Heart left ventricle (tissue), 16 donors: ENCODE measurements at regions not wholly inside any gene's neighbourhood (a gene's known extent, or its start where the extent isn't known, plus 50 kb on each side); places are given as distances from the start of the nearest gene placed in this dataset.

Source experiments
- ATAC-seq, 4 donors: fragments of 200-7000 bp; cut with Tn5 transposase; one replicate each; pipeline ENCODE4 v1.9.1; 2020 to 2022; ENCODE audit warnings: moderate library complexity in 4 of 4, mild to moderate bottlenecking in 3 of 4, moderate number of reproducible peaks in 1 of 4
- DNase-seq, 5 donors: peaks; one replicate each; pipeline ENCODE4 v3.0.0-alpha.2; 2020
- H3K27ac ChIP-seq, 12 donors: fragments of 200-600 bp; sonication (generic) in 4 of 12; one replicate each; pipeline versions ENCODE4 v1.5.0 to v1.8.0; 2016 to 2022; ENCODE audit warnings: mild to moderate bottlenecking in 2 of 12
- H3K27me3 ChIP-seq, 9 donors: fragments of 200-600 bp; sonication (generic) in 2 of 9; one replicate each; pipeline versions ENCODE4 v1.5.1 to v1.8.0; 2016 to 2022; ENCODE audit warnings: mild to moderate bottlenecking in 3 of 9
- H3K36me3 ChIP-seq, 9 donors: fragments of 200-600 bp; sonication (generic) in 2 of 9; one replicate each; pipeline versions ENCODE4 v1.5.0 to v1.8.0; 2018 to 2022; ENCODE audit warnings: mild to moderate bottlenecking in 2 of 9
- H3K4me1 ChIP-seq, 12 donors: fragments of 200-600 bp; sonication (generic) in 4 of 12; one replicate each; pipeline versions ENCODE4 v1.5.0 to v1.8.0; 2016 to 2022; ENCODE audit warnings: mild to moderate bottlenecking in 3 of 12
- H3K4me3 ChIP-seq, 12 donors: fragments of 200-600 bp; sonication (generic) in 4 of 12; one replicate each; pipeline versions ENCODE4 v1.5.0 to v1.8.0; 2017 to 2022; ENCODE audit warnings: mild to moderate bottlenecking in 9 of 12, moderate library complexity in 4 of 12
- H3K9me3 ChIP-seq, 12 donors: fragments of 200-600 bp; sonication (generic) in 4 of 12; one replicate each; pipeline versions ENCODE4 v1.5.0 to v1.8.0; 2016 to 2022; ENCODE audit warnings: mild to moderate bottlenecking in 1 of 12
- POLR2A ChIP-seq, 2 donors: fragments of 450-650 bp; IDR thresholded peaks; one replicate each; pipeline ENCODE4 v1.6.1; 2017; ENCODE audit warnings: antibody characterized with exemption in 2 of 2, mild to moderate bottlenecking in 2 of 2, moderate library complexity in 2 of 2
- WGBS, 4 donors: extraction: QIAGEN DNeasy Blood & Tissue Kit in 2 of 4; methylation state at CpG; one replicate each; pipeline versions ENCODE4 v1.1.5 to v1.1.7; 2013 to 2018; 5-methylcytosine and 5-hydroxymethylcytosine counted together
- intact Hi-C, 10 donors: fragments of 100-400 bp; cut with DNase I; formaldehyde crosslinking; loops; one replicate each; pipeline versions ENCODE4 v1.11.1 to v1.14.2; 2022
- TF ChIP-seq, protein P1 (sequence below), 12 donors: fragments of 200-600 bp; sonication (generic) in 4 of 12; IDR thresholded peaks; one replicate each; pipeline versions ENCODE4 v1.5.0 to v1.8.0; 2018 to 2022; ENCODE audit warnings: antibody characterized with exemption in 12 of 12, mild to moderate bottlenecking in 5 of 12
- donor health status: ischemic (EF 13 %, LVEDD 7.1; RV severe dilation, severe dysfunction).
- donor health status: healthy with polysubstance abuse.
- donor health status: DM: no; HTN: yes; CAD: no.
- donor health status: DM: no; HTN: no; CAD: no.
- donor health status: ischemic (EF 25% LVEDD 6.9; RV normal size, moderate dysfunction).
- donor health status: ischemic (EF 25% LVEDD 5.7; RV mildly dilated, moderate dysfunction).
- donor health status: healthy.
- donor health status: DM: yes; HTN: yes; CAD: no.
- donor health status: ischemic (EF 35%, LVEDD 5.7; RV mildly dilated, moderate dysfunction).
- donor health status: nonischemic (EF 11% LVEDD 7.7; RV severe dilation, severe dysfunction).
- donor health status: DM: yes; HTN: yes; CAD: no.
- donor health status: PGD.
- donor health status: ischemic (EF 29% LVEDD 5.4; RV normal size, mild dysfunction).
- donor health status: nonischemic (EF 23%, LVEDD 6.1; RV moderate dilation, normal function).

DNA sequence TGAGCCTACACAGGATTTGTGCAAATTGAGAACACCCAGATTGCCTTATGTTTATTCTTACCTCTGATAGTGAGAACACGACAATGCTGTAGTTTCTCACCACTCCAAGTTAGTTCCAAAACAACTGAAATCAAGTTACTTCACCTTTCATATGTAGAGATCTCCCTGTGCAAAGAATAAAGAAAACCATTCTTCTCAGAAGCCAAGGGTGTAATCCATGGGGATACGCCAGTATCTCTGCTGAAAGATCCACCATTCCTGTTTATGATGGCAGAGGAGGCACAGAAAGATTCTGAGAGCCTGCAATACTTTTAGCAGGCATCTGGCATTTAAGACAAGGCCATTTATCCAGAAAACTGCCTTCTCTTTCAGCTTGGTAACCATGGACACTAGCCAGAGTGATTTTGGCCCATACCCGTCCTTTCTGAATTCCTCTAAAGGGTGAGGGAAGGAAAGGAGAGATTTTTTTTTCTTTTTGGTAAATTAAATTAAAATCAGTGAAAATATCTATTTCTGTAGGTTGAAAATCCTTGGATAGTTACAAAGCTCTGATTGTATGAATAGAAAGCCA is 355.4 kb upstream of the FAR2 start:
- H3K36me3 ChIP-seq, result no peaks in the 10 kb centered on the region
- no peak overlapping the region for H3K27ac ChIP-seq
- H3K9me3 ChIP-seq, result peaks cover 0 to 13% (median 0%) of the 10 kb centered on the region in 12 donors
- H3K4me1 ChIP-seq, result peaks cover 0 to 8% (median 0%) of the 10 kb centered on the region in 12 donors
- ATAC-seq (no peak), DNase-seq (no peak)
- WGBS, 4 donors, result 73 to 81% (median 77%) methylated on average over 3 of the region's 3 CpGs
- no peak for TF ChIP-seq POLR2A (IDR thresholded peaks at IDR 0.05)
- TF ChIP-seq, protein P1, sequence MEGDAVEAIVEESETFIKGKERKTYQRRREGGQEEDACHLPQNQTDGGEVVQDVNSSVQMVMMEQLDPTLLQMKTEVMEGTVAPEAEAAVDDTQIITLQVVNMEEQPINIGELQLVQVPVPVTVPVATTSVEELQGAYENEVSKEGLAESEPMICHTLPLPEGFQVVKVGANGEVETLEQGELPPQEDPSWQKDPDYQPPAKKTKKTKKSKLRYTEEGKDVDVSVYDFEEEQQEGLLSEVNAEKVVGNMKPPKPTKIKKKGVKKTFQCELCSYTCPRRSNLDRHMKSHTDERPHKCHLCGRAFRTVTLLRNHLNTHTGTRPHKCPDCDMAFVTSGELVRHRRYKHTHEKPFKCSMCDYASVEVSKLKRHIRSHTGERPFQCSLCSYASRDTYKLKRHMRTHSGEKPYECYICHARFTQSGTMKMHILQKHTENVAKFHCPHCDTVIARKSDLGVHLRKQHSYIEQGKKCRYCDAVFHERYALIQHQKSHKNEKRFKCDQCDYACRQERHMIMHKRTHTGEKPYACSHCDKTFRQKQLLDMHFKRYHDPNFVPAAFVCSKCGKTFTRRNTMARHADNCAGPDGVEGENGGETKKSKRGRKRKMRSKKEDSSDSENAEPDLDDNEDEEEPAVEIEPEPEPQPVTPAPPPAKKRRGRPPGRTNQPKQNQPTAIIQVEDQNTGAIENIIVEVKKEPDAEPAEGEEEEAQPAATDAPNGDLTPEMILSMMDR (IDR thresholded peaks at IDR 0.05), result no peak
- H3K4me3 ChIP-seq, result no peak overlapping the region
- intact Hi-C loops, result no loop called here
- H3K27me3 ChIP-seq, result no peaks in the 10 kb centered on the region

DNA sequence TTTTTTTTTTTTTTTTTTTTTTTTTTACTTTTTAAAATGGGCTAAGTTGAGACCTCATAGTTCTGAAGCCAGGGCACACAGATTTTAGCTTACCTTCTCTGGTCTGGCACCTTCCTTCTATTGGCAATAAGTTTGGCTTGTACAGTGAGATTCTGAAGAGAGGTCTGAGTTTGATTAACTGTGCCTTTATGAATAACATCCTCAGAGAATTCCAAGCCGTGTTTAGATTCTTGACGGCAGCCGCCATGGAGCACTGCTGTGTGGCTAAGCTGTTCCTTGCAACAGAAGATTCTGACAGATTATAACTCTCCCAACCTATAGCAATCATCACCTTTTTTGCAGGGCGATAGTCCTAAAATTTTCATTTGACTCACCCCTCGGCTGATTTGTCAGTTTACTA is 354.9 kb upstream of the FAR2 start:
- DNase-seq (no peak), ATAC-seq (no peak)
- peaks cover 0 to 10% (median 0%) of the 10 kb centered on the region in 12 donors for H3K4me1 ChIP-seq
- 59 to 66% (median 64%) methylated on average over 5 of the region's 5 CpGs for WGBS, 4 donors
- intact Hi-C loops, result no loop called here
- no peak overlapping the region for H3K4me3 ChIP-seq
- no peaks in the 10 kb centered on the region for H3K27me3 ChIP-seq
- H3K36me3 ChIP-seq, result no peaks in the 10 kb centered on the region
- TF ChIP-seq POLR2A (IDR thresholded peaks at IDR 0.05), result no peak
- TF ChIP-seq, protein P1 (IDR thresholded peaks at IDR 0.05), result no peak
- no peak overlapping the region for H3K27ac ChIP-seq
- H3K9me3 ChIP-seq, result peaks cover 0 to 13% (median 0%) of the 10 kb centered on the region in 12 donors

DNA sequence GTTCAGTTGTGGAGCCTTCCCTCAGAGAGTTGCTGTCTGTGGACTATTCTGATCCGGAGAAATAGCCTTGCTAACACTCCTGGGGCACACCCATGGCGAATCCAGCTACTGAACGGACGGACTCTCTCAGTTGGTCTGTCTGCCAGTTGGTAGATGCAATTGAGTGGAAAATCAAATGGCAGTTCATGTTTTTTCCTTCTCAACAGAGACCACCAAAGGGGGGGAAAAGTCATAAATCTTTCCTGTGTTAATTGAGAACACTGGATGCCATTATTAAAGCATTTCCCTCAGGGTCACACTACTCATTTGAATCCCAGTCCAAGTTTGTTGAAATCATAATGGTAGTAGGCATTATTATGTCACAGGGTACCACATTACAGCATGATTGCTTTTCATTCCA is 354.3 kb upstream of the FAR2 start:
- Histone ChIP-seq H3K27ac (no peak overlapping the region), H3K36me3 (no peaks in the 10 kb centered on the region), H3K4me3 (no peak overlapping the region), H3K27me3 (no peaks in the 10 kb centered on the region), H3K9me3 (peaks cover 0 to 13% (median 0%) of the 10 kb centered on the region in 12 donors), H3K4me1 (peaks cover 0 to 15% (median 3%) of the 10 kb centered on the region in 12 donors)
- WGBS, 4 donors, result 74 to 80% (median 76%) methylated on average over 4 of the region's 4 CpGs
- intact Hi-C loops, result no loop called here
- DNase-seq, result no peak
- no peak for ATAC-seq
- TF ChIP-seq POLR2A (IDR thresholded peaks at IDR 0.05), result no peak
- TF ChIP-seq, protein P1 (IDR thresholded peaks at IDR 0.05), result no peak

DNA sequence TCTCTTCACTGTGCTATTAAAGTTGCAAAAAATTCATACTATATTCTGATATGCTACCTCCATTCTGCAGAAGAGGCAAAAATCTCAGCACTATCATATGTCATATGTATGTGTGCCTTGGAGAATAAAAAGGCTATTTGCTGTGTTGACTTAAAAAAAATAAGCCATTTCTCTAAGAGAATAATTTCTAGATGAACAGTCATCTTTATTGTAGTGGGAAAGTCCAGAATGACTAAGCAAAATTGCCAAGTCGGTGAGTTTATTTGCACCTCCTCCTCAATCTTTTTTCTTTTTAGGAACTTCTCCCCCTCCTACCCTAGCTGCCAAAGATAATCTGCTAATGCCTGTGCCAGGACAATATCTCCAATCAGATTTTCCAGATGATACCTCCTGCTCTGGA is 353.8 kb upstream of the FAR2 start:
- H3K27ac ChIP-seq, result no peak overlapping the region
- ATAC-seq (no peak), DNase-seq (no peak)
- peaks cover 0 to 17% (median 3%) of the 10 kb centered on the region in 12 donors for H3K4me1 ChIP-seq
- 57 to 69% (median 64%) methylated on average over 1 of the region's 1 CpG for WGBS, 4 donors
- peaks cover 0 to 13% (median 0%) of the 10 kb centered on the region in 12 donors for H3K9me3 ChIP-seq
- no peaks in the 10 kb centered on the region for H3K27me3 ChIP-seq
- intact Hi-C loops, result no loop called here
- no peak for TF ChIP-seq POLR2A (IDR thresholded peaks at IDR 0.05)
- TF ChIP-seq, protein P1 (IDR thresholded peaks at IDR 0.05), result no peak
- no peak overlapping the region for H3K4me3 ChIP-seq
- H3K36me3 ChIP-seq, result no peaks in the 10 kb centered on the region
